ENCODE measurements at regions not wholly inside any gene's neighbourhood (a gene's known extent, or its start where the extent isn't known, plus 50 kb on each side); places are given as distances from the start of the nearest gene placed in this dataset.

GRCh38 chr14:98598576-98598975, 673.4 kb downstream of the BCL11B start:
- Mint-ChIP-seq H3K36me3 (ENCODE audit: low read depth) (peaks cover 10% of the 10 kb centered on the region), H3K4me1 (ENCODE audit: low read depth) (no peaks in the 10 kb centered on the region), H3K9me3 (peaks cover 50% of the 10 kb centered on the region), H3K4me3 (no peak overlapping the region), H3K27ac (no peak overlapping the region), H3K27me3 (ENCODE audit: insufficient read depth) (no peaks in the 10 kb centered on the region; the same call in none of the 2 replicates)
- no peak for TF ChIP-seq CTCF (IDR thresholded peaks at IDR 0.05)
- no peak for DNase-seq

GRCh38 chr14:98599082-98599481, 672.9 kb downstream of the BCL11B start:
- H3K27ac Mint-ChIP-seq = no peak overlapping the region
- H3K4me3 Mint-ChIP-seq = no peak overlapping the region
- TF ChIP-seq CTCF (IDR thresholded peaks at IDR 0.05) = no peak
- DNase-seq = no peak
- H3K27me3 Mint-ChIP-seq (ENCODE audit: insufficient read depth) = no peaks in the 10 kb centered on the region; the same call in none of the 2 replicates
- no peaks in the 10 kb centered on the region for H3K4me1 Mint-ChIP-seq (ENCODE audit: low read depth)
- peaks cover 45% of the 10 kb centered on the region for H3K9me3 Mint-ChIP-seq
- peaks cover 7% of the 10 kb centered on the region for H3K36me3 Mint-ChIP-seq (ENCODE audit: low read depth)

GRCh38 chr14:98602983-98603382, 669.0 kb downstream of the BCL11B start:
- Mint-ChIP-seq H3K4me1 (ENCODE audit: low read depth) (no peaks in the 10 kb centered on the region), H3K9me3 (peaks cover 38% of the 10 kb centered on the region), H3K4me3 (no peak overlapping the region), H3K27ac (no peak overlapping the region), H3K27me3 (ENCODE audit: insufficient read depth) (no peaks in the 10 kb centered on the region; the same call in none of the 2 replicates), H3K36me3 (ENCODE audit: low read depth) (peaks cover 5% of the 10 kb centered on the region)
- no peak for TF ChIP-seq CTCF (IDR thresholded peaks at IDR 0.05)
- DNase-seq = no peak

GRCh38 chr14:98605043-98605442, 667.0 kb downstream of the BCL11B start:
- peaks cover 52% of the 10 kb centered on the region for H3K9me3 Mint-ChIP-seq
- no peak for TF ChIP-seq CTCF (IDR thresholded peaks at IDR 0.05)
- H3K4me1 Mint-ChIP-seq (ENCODE audit: low read depth) = no peaks in the 10 kb centered on the region
- no peak for DNase-seq
- H3K36me3 Mint-ChIP-seq (ENCODE audit: low read depth) = peaks cover 5% of the 10 kb centered on the region
- no peak overlapping the region for H3K27ac Mint-ChIP-seq
- H3K4me3 Mint-ChIP-seq = no peak overlapping the region
- H3K27me3 Mint-ChIP-seq (ENCODE audit: insufficient read depth) = no peaks in the 10 kb centered on the region; the same call in none of the 2 replicates

- Mint-ChIP-seq H3K4me3 (no peak overlapping the region), H3K27ac (no peak overlapping the region), H3K9me3 (peaks cover 57% of the 10 kb centered on the region), H3K36me3 (ENCODE audit: low read depth) (peaks cover 5% of the 10 kb centered on the region), H3K27me3 (ENCODE audit: insufficient read depth) (no peaks in the 10 kb centered on the region; the same call in none of the 2 replicates), H3K4me1 (ENCODE audit: low read depth) (no peaks in the 10 kb centered on the region)
- DNase-seq = no peak
- no peak for TF ChIP-seq CTCF (IDR thresholded peaks at IDR 0.05)
Observed at GRCh38 chr14:98606041-98606640, 665.9 kb downstream of the BCL11B start.
